MM.1S (cell line): ENCODE measurements at regions not wholly inside any gene's neighbourhood (a gene's known extent, or its start where the extent isn't known, plus 50 kb on each side); places are given as distances from the start of the nearest gene placed in this dataset.

Experiments
- CTCF ChIP-seq: fragments of 300-600 bp; sonication (generic); IDR thresholded peaks from 2 replicates; pipeline ENCODE4 v1.5.1; 2016; ENCODE audit warnings: antibody characterized with exemption, low read length, mixed read lengths
- EZH2 ChIP-seq: fragments of 300-600 bp; sonication (generic); optimal IDR thresholded peaks from 2 replicates; pipeline ENCODE3; 2017; ENCODE audit warnings: low read depth, mild to moderate bottlenecking, antibody characterized with exemption, low read length, mixed read lengths
- EZH2phosphoT487 ChIP-seq: fragments of 300-600 bp; sonication (generic); IDR thresholded peaks from 2 replicates; pipeline ENCODE4 v1.6.1; 2018; ENCODE audit warnings: antibody characterized with exemption, low read length

- TF ChIP-seq CTCF (no peak), EZH2 (no peak), EZH2phosphoT487 (no peak)
Observed at GRCh38 chr2:77864426-77864825, 342.2 kb upstream of the LRRTM4 start.
